NT2/D1 (cell line): ENCODE measurements at regions not wholly inside any gene's neighbourhood (a gene's known extent, or its start where the extent isn't known, plus 50 kb on each side); places are given as distances from the start of the nearest gene placed in this dataset.

Experiments
- DNase-seq: peaks from one replicate; pipeline ENCODE4 v3.0.0-alpha.2; 2011; ENCODE audit warnings: low read depth, low spot score
- H3K27me3 ChIP-seq: 2 replicates; pipeline ENCODE4 v1.6.0; 2011; ENCODE audit warnings: mild to moderate bottlenecking; ENCODE audit not compliant: insufficient read length, insufficient read depth
- H3K36me3 ChIP-seq: 2 replicates; pipeline ENCODE4 v1.6.1; 2011; ENCODE audit warnings: mild to moderate bottlenecking, low read length, mixed read lengths; ENCODE audit not compliant: insufficient read depth, insufficient read length
- H3K4me1 ChIP-seq: 2 replicates; pipeline ENCODE4 v1.5.1; 2011; ENCODE audit not compliant: insufficient read depth, insufficient read length
- H3K4me3 ChIP-seq: 2 replicates; pipeline ENCODE4 v1.5.1; 2011; ENCODE audit warnings: low read depth; ENCODE audit not compliant: insufficient read length
- H3K9ac ChIP-seq: 2 replicates; pipeline ENCODE4 v1.6.0; 2011; ENCODE audit warnings: low read depth; ENCODE audit not compliant: insufficient read length
- H3K9me3 ChIP-seq: 2 replicates; pipeline ENCODE4 v1.5.1; 2011; ENCODE audit warnings: mild to moderate bottlenecking, low read length; ENCODE audit not compliant: insufficient read depth
- SUZ12 ChIP-seq: IDR thresholded peaks from 2 replicates; pipeline ENCODE4 v1.6.1; 2011; ENCODE audit not compliant: insufficient read length, insufficient read depth; ENCODE audit errors: extremely low read depth
- YY1 ChIP-seq: IDR thresholded peaks from 2 replicates; pipeline ENCODE4 v1.6.1; 2011; ENCODE audit not compliant: insufficient read length, insufficient read depth
- ZNF274 ChIP-seq: IDR thresholded peaks from 2 replicates; pipeline ENCODE4 v1.6.1; 2011; ENCODE audit warnings: mild to moderate bottlenecking, low read depth, low read length

GRCh38 chr10:128981251-128981650 lies 485.8 kb upstream of the MGMT start:
- Histone ChIP-seq H3K9ac (no peak overlapping the region), H3K27me3 (no peaks in the 10 kb centered on the region), H3K4me1 (no peaks in the 10 kb centered on the region), H3K36me3 (no peaks in the 10 kb centered on the region), H3K9me3 (no peaks in the 10 kb centered on the region), H3K4me3 (no peak overlapping the region)
- no peak for DNase-seq
- TF ChIP-seq SUZ12, result no peak
- TF ChIP-seq ZNF274, result no peak
- no peak for TF ChIP-seq YY1

GRCh38 chr10:128981881-128982615 lies 485.0 kb upstream of the MGMT start:
- TF ChIP-seq ZNF274, result no peak
- TF ChIP-seq YY1, result no peak
- TF ChIP-seq SUZ12, result no peak
- Histone ChIP-seq H3K27me3 (no peaks in the 10 kb centered on the region), H3K4me1 (no peaks in the 10 kb centered on the region), H3K9me3 (no peaks in the 10 kb centered on the region), H3K36me3 (no peaks in the 10 kb centered on the region), H3K9ac (no peak overlapping the region), H3K4me3 (no peak overlapping the region)
- no peak for DNase-seq

GRCh38 chr10:128982616-128982915 lies 484.5 kb upstream of the MGMT start:
- Histone ChIP-seq H3K4me1 (no peaks in the 10 kb centered on the region), H3K9me3 (no peaks in the 10 kb centered on the region), H3K27me3 (no peaks in the 10 kb centered on the region), H3K36me3 (no peaks in the 10 kb centered on the region), H3K4me3 (no peak overlapping the region), H3K9ac (no peak overlapping the region)
- TF ChIP-seq SUZ12 (no peak), YY1 (no peak), ZNF274 (no peak)
- DNase-seq, result no peak

DNA sequence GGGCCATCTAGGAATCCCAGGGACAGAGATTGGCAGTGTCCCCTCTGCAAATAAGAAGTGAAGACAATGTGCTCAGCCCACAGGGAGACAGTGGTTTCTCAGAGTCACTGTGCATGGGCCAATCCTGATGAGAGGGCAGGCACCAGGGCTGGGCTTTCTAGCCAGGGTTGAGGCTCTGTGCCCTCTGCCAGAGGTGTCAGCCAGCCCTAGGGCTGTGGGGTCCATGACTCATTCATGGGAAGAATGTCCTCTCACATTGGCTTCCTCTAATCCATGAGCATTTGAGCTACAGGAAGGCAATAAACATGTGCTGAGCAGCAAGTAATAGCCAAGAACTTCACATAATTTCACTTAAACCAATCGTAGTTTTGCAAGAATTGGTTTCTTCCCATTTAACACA lies 482.0 kb upstream of the MGMT start:
- no peaks in the 10 kb centered on the region for H3K4me1 ChIP-seq
- no peaks in the 10 kb centered on the region for H3K9me3 ChIP-seq
- H3K27me3 ChIP-seq, result no peaks in the 10 kb centered on the region
- DNase-seq, result no peak
- no peaks in the 10 kb centered on the region for H3K36me3 ChIP-seq
- H3K9ac ChIP-seq, result no peak overlapping the region
- TF ChIP-seq YY1, result no peak
- no peak overlapping the region for H3K4me3 ChIP-seq

GRCh38 chr10:128990986-128991385 lies 476.1 kb upstream of the MGMT start:
- no peak overlapping the region for H3K9ac ChIP-seq
- H3K9me3 ChIP-seq, result no peaks in the 10 kb centered on the region
- DNase-seq, result no peak
- no peaks in the 10 kb centered on the region for H3K4me1 ChIP-seq
- H3K4me3 ChIP-seq, result no peak overlapping the region
- H3K36me3 ChIP-seq, result no peaks in the 10 kb centered on the region
- TF ChIP-seq SUZ12 (no peak), ZNF274 (no peak), YY1 (no peak)
- no peaks in the 10 kb centered on the region for H3K27me3 ChIP-seq

GRCh38 chr10:128992770-128993169 lies 474.3 kb upstream of the MGMT start:
- Histone ChIP-seq H3K9ac (no peak overlapping the region), H3K9me3 (no peaks in the 10 kb centered on the region), H3K27me3 (no peaks in the 10 kb centered on the region), H3K4me3 (no peak overlapping the region), H3K4me1 (no peaks in the 10 kb centered on the region), H3K36me3 (no peaks in the 10 kb centered on the region)
- DNase-seq, result no peak
- TF ChIP-seq SUZ12, result no peak
- no peak for TF ChIP-seq YY1
- TF ChIP-seq ZNF274, result no peak

- Histone ChIP-seq H3K36me3 (no peaks in the 10 kb centered on the region), H3K4me3 (no peak overlapping the region), H3K9me3 (no peaks in the 10 kb centered on the region), H3K4me1 (no peaks in the 10 kb centered on the region), H3K9ac (no peak overlapping the region), H3K27me3 (no peaks in the 10 kb centered on the region)
- DNase-seq, result no peak
- TF ChIP-seq SUZ12, result no peak
- no peak for TF ChIP-seq YY1
- no peak for TF ChIP-seq ZNF274
Observed at GRCh38 chr10:128993443-128993842, 473.6 kb upstream of the MGMT start.
